PC-3 (cell line): ENCODE measurements at regions not wholly inside any gene's neighbourhood (a gene's known extent, or its start where the extent isn't known, plus 50 kb on each side); places are given as distances from the start of the nearest gene placed in this dataset.

ENCODE experiments used
- CTCF ChIP-seq: fragments of 300-600 bp; sonication (generic); conservative IDR thresholded peaks from 2 replicates; pipeline ENCODE4 v1.5.1; 2017; ENCODE audit warnings: antibody characterized with exemption, low read depth, mild to moderate bottlenecking, low read length
- EZH2 ChIP-seq: fragments of 300-600 bp; sonication (generic); IDR thresholded peaks from one replicate; pipeline ENCODE4 v1.6.1; 2017; ENCODE audit warnings: antibody characterized with exemption, mild to moderate bottlenecking, low read length; ENCODE audit not compliant: unreplicated experiment

- TF ChIP-seq CTCF (no peak), EZH2 (no peak)
These were observed 1655.3 kb upstream of the FLRT2 start for GRCh38 chr14:83874662-83875061.
